H1 (cell line): ENCODE measurements at regions not wholly inside any gene's neighbourhood (a gene's known extent, or its start where the extent isn't known, plus 50 kb on each side); places are given as distances from the start of the nearest gene placed in this dataset.

Experiments
- CTCF ChIA-PET: fragments of 300-600 bp; sonication (Branson Sonifier 250); formaldehyde crosslinking; loops from one replicate; lab custom pipeline; 2021; ENCODE audit not compliant: partially characterized antibody; lab: Charles Lee
- POLR2A ChIA-PET: fragments of 300-600 bp; sonication (Branson Sonifier 250); formaldehyde crosslinking; loops from one replicate; lab custom pipeline; 2021; ENCODE audit warnings: inconsistent platforms; ENCODE audit not compliant: partially characterized antibody; lab: Charles Lee
- DNase-seq, 2 experiments: peaks; one replicate each; pipeline versions ENCODE4 v3.0.0 to v3.0.0-alpha.2; 2010 to 2022; ENCODE audit warnings: low spot score in 2 of 2, low read depth in 1 of 2, mixed read lengths in 1 of 2
- FAIRE-seq: peaks from 2 replicates; lab custom pipeline; 2011; peaks lifted over from hg19 to GRCh38; lab: Jason Lieb, UNC
- H2AFZ ChIP-seq: 2 replicates; pipeline ENCODE4 v1.8.1; 2012; ENCODE audit warnings: low read length, inconsistent platforms
- H2AK5ac ChIP-seq: 2 replicates; pipeline ENCODE4 v1.6.1; 2013; ENCODE audit warnings: low read depth, low read length
- H2BK120ac ChIP-seq: replicated peaks from 2 replicates; pipeline ENCODE3; 2013; ENCODE audit warnings: low read depth, low read length, inconsistent platforms
- H2BK12ac ChIP-seq: 2 replicates; pipeline ENCODE4 v1.6.1; 2013; ENCODE audit warnings: low read depth, low read length
- H2BK15ac ChIP-seq: 2 replicates; pipeline ENCODE4 v1.6.1; 2013; ENCODE audit warnings: low read length
- H2BK20ac ChIP-seq: 2 replicates; pipeline ENCODE4 v1.6.1; 2013; ENCODE audit warnings: low read length
- H2BK5ac ChIP-seq: 2 replicates; pipeline ENCODE4 v1.6.1; 2013; ENCODE audit warnings: low read depth, low read length
- H3K14ac ChIP-seq: 2 replicates; pipeline ENCODE4 v1.6.1; 2013; ENCODE audit warnings: inconsistent platforms; ENCODE audit not compliant: insufficient read length
- H3K18ac ChIP-seq: 2 replicates; pipeline ENCODE4 v1.6.1; 2013; ENCODE audit warnings: low read length; ENCODE audit errors: extremely low read depth
- H3K23ac ChIP-seq: 2 replicates; pipeline ENCODE4 v1.6.1; 2013; ENCODE audit warnings: inconsistent platforms; ENCODE audit not compliant: insufficient read length
- H3K23me2 ChIP-seq: 2 replicates; pipeline ENCODE4 v1.6.1; 2013; ENCODE audit warnings: low read depth, low read length
- H3K27ac ChIP-seq: 2 replicates; pipeline ENCODE4 v1.6.1; 2011; ENCODE audit warnings: low read depth, low read length, inconsistent platforms
- H3K27me3 ChIP-seq, 4 experiments: replicated peaks in 1 of 4; 1 replicate in 1 of 4; 2 replicates in 3 of 4; pipeline versions ENCODE4 v1.6.1 to v1.8.1; 2011 to 2013; ENCODE audit warnings: low read length in 3 of 4, mild to moderate bottlenecking in 3 of 4, inconsistent platforms in 2 of 4, mixed read lengths in 2 of 4, moderate library complexity in 1 of 4; ENCODE audit not compliant: control insufficient read depth in 3 of 4, insufficient read depth in 3 of 4; ENCODE audit errors: extremely low read depth in 1 of 4
- H3K36me3 ChIP-seq, 4 experiments: 2 replicates each; pipeline versions ENCODE4 v1.6.1 to v1.8.1; 2011 to 2013; ENCODE audit warnings: mild to moderate bottlenecking in 4 of 4, low read length in 3 of 4, moderate library complexity in 2 of 4, control low read depth in 1 of 4, inconsistent platforms in 1 of 4; ENCODE audit not compliant: insufficient read depth in 4 of 4, control insufficient read depth in 2 of 4
- H3K4ac ChIP-seq: replicated peaks from 2 replicates; pipeline ENCODE3; 2013; ENCODE audit warnings: low read length, low read depth, mixed read lengths, inconsistent platforms; ENCODE audit not compliant: insufficient read length
- H3K4me1 ChIP-seq, 4 experiments: replicated peaks in 1 of 4; 1 replicate in 1 of 4; 2 replicates in 3 of 4; pipeline versions ENCODE4 v1.6.1 to v1.8.1; 2011 to 2013; ENCODE audit warnings: low read length in 3 of 4, inconsistent platforms in 2 of 4, mixed read lengths in 1 of 4; ENCODE audit not compliant: insufficient read depth in 4 of 4, control insufficient read depth in 3 of 4
- H3K4me2 ChIP-seq, 2 experiments: 2 replicates each; pipeline versions ENCODE4 v1.6.1 to v1.8.1; 2011 to 2013; ENCODE audit warnings: low read depth in 2 of 2, low read length in 2 of 2, control low read depth in 1 of 2, inconsistent platforms in 1 of 2, mild to moderate bottlenecking in 1 of 2; ENCODE audit not compliant: insufficient read depth in 1 of 2
- H3K4me3 ChIP-seq, 4 experiments: fragments of 200-600, 300-600 bp in 1 of 4; sonication (generic), shearing (Covaris generic), sonication (Bioruptor Twin) in 1 of 4; 2 replicates each; pipeline versions ENCODE4 v1.5.1 to v1.8.1; 2011 to 2016; ENCODE audit warnings: low read length in 4 of 4, low read depth in 3 of 4, control low read depth in 2 of 4, inconsistent platforms in 2 of 4, mild to moderate bottlenecking in 2 of 4, mixed read lengths in 1 of 4, moderate library complexity in 1 of 4; ENCODE audit not compliant: insufficient read depth in 2 of 4; ENCODE audit errors: extremely low read depth in 1 of 4
- H3K56ac ChIP-seq: replicated peaks from 2 replicates; pipeline ENCODE3; 2013; ENCODE audit warnings: low read depth, mild to moderate bottlenecking, mixed read lengths, low read length, inconsistent platforms; ENCODE audit not compliant: insufficient read length
- H3K79me1 ChIP-seq: 2 replicates; pipeline ENCODE4 v1.6.1; 2013; ENCODE audit warnings: low read depth, low read length, control low read depth
- H3K79me2 ChIP-seq, 2 experiments: 2 replicates each; pipeline versions ENCODE4 v1.6.1 to v1.8.1; 2012 to 2013; ENCODE audit warnings: low read length in 2 of 2, mild to moderate bottlenecking in 2 of 2, inconsistent platforms in 1 of 2; ENCODE audit not compliant: insufficient read depth in 2 of 2, control insufficient read depth in 1 of 2
- H3K9ac ChIP-seq, 4 experiments: replicated peaks in 1 of 4; 1 replicate in 1 of 4; 2 replicates in 3 of 4; pipeline versions ENCODE4 v1.6.1 to v1.8.1; 2011 to 2013; ENCODE audit warnings: low read depth in 3 of 4, low read length in 3 of 4, control low read depth in 2 of 4, mild to moderate bottlenecking in 2 of 4, moderate library complexity in 2 of 4, inconsistent platforms in 1 of 4; ENCODE audit errors: extremely low read depth in 1 of 4
- H3K9me3 ChIP-seq, 2 experiments: 2 replicates each; pipeline versions ENCODE4 v1.6.1 to v1.8.1; 2012 to 2013; ENCODE audit warnings: mild to moderate bottlenecking in 2 of 2, moderate library complexity in 2 of 2, control low read depth in 1 of 2, inconsistent platforms in 1 of 2, low read depth in 1 of 2, low read length in 1 of 2, mixed read lengths in 1 of 2; ENCODE audit not compliant: insufficient read depth in 2 of 2
- H4K20me1 ChIP-seq, 2 experiments: replicated peaks in 1 of 2; 2 replicates each; pipeline versions ENCODE3 to v1.8.1; 2011 to 2013; ENCODE audit warnings: inconsistent platforms in 2 of 2, low read length in 2 of 2, mild to moderate bottlenecking in 1 of 2; ENCODE audit not compliant: insufficient read depth in 2 of 2, control insufficient read depth in 1 of 2
- H4K5ac ChIP-seq: 2 replicates; pipeline ENCODE4 v1.6.1; 2013; ENCODE audit warnings: low read length, low read depth, mixed read lengths, inconsistent platforms; ENCODE audit not compliant: insufficient read length
- H4K8ac ChIP-seq: 2 replicates; pipeline ENCODE4 v1.8.0; 2013; ENCODE audit warnings: mild to moderate bottlenecking, moderate library complexity, low read length, inconsistent platforms; ENCODE audit not compliant: insufficient read depth; ENCODE audit errors: extremely low read depth
- H4K91ac ChIP-seq: replicated peaks from 2 replicates; pipeline ENCODE3; 2013; ENCODE audit warnings: low read length, mixed read lengths, inconsistent platforms; ENCODE audit not compliant: insufficient read length
- BACH1 ChIP-seq: IDR thresholded peaks from 2 replicates; pipeline ENCODE4 v1.6.1; 2012; ENCODE audit warnings: low read length, improper control_type of control experiment
- HDAC6 ChIP-seq: IDR thresholded peaks from one replicate; pipeline ENCODE4 v1.7.1; 2012; ENCODE audit warnings: low read depth, mild to moderate bottlenecking, inconsistent platforms, low read length, moderate library complexity
- POLR2AphosphoS5 ChIP-seq: IDR thresholded peaks from 2 replicates; pipeline ENCODE4 v1.6.1; 2011; ENCODE audit warnings: low read depth, low read length
- RXRA ChIP-seq: IDR thresholded peaks from 2 replicates; pipeline ENCODE4 v1.6.1; 2011; ENCODE audit warnings: low read depth, mild to moderate bottlenecking, low read length, moderate library complexity; ENCODE audit not compliant: insufficient read depth
- WGBS, 2 experiments: shearing (Covaris generic) in 1 of 2; methylation state at CpG; one replicate each; pipeline versions ENCODE4 v1.1.6 to v1.1.7; 2013 to 2015; ENCODE audit warnings: low lambda C conversion rate in 2 of 2, mixed read lengths in 2 of 2, inconsistent platforms in 1 of 2, low coverage in 1 of 2, missing lambda C conversion rate in 1 of 2; ENCODE audit not compliant: insufficient replicate concordance in 2 of 2, insufficient coverage in 1 of 2, insufficient read length in 1 of 2; ENCODE audit errors: extremely low coverage in 1 of 2, missing lambda C conversion rate in 1 of 2; 5-methylcytosine and 5-hydroxymethylcytosine counted together

- POLR2A ChIA-PET: no interaction called here
- 91% methylated on average over 2 of the region's 2 CpGs; no CpG with 5 or more reads in 1 of the 2 experiments for WGBS, 2 experiments
- TF ChIP-seq BACH1 (no peak), RXRA (no peak), POLR2AphosphoS5 (no peak), HDAC6 (no peak)
Measured at GRCh38 chr3:159038405-159038804, 236.6 kb downstream of the MFSD1 start.

More at GRCh38 chr3:159038405-159038804, 236.6 kb downstream of the MFSD1 start:
- Histone ChIP-seq H4K8ac (no peak overlapping the region), H4K5ac (no peak overlapping the region), H3K36me3 (no peaks in the 10 kb centered on the region; a peak in 1 of 8 replicates), H2BK5ac (no peak overlapping the region), H3K23me2 (no peaks in the 10 kb centered on the region), H2BK12ac (no peak overlapping the region), H3K4me3 (no peak overlapping the region), H2AK5ac (no peak overlapping the region), H3K9me3 (no peaks in the 10 kb centered on the region), H3K9ac (no peak overlapping the region), H4K91ac (no peak overlapping the region), H2BK120ac (no peak overlapping the region), H3K27me3 (no peaks in the 10 kb centered on the region), H3K14ac (no peak overlapping the region), H3K27ac (no peak overlapping the region), H3K79me1 (no peaks in the 10 kb centered on the region), H3K18ac (no peak overlapping the region), H3K23ac (no peak overlapping the region), H2BK15ac (no peak overlapping the region), H4K20me1 (no peaks in the 10 kb centered on the region), H3K4ac (no peak overlapping the region), H3K4me2 (no peak overlapping the region), H2AFZ (no peak overlapping the region), H3K56ac (no peak overlapping the region), H2BK20ac (no peak overlapping the region), H3K4me1 (no peaks in the 10 kb centered on the region), H3K79me2 (no peaks in the 10 kb centered on the region)
- DNase-seq: no peak
- FAIRE-seq: no peak
- CTCF ChIA-PET: interaction anchor here (0.8 kb wide), 1 partner anchor 126 kb away, joined by 3 read pairs; no protein-coding TSS in a partner anchor
